NCI-H510A treated with DMSO at 0.1 percent for 48 hours (cell line): ENCODE measurements at regions not wholly inside any gene's neighbourhood (a gene's known extent, or its start where the extent isn't known, plus 50 kb on each side); places are given as distances from the start of the nearest gene placed in this dataset.

ENCODE experiments used
- DNase-seq: peaks from one replicate; lab custom pipeline; 2025; lab: John Stamatoyannopoulos, UW

DNA sequence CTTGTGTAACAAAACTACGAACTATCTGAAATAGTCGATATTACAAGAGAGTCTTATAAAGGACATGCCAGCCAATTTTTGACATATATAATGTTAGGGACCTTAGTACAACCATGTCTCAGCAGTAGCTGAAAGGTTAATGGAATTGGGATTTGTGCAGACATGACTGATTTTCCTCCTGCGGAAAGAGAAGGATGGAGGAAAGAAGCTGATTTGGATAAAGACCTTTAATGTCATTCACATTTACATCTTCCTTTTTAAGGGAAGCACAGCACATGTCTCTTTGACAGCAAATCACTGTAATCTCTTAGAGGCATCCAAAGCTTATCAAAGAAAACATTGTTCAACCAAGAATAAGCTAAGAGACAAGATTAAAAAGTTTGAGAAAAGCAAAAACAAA lies 1976.2 kb upstream of the IGFBP7 start:
- no peak for DNase-seq

DNA sequence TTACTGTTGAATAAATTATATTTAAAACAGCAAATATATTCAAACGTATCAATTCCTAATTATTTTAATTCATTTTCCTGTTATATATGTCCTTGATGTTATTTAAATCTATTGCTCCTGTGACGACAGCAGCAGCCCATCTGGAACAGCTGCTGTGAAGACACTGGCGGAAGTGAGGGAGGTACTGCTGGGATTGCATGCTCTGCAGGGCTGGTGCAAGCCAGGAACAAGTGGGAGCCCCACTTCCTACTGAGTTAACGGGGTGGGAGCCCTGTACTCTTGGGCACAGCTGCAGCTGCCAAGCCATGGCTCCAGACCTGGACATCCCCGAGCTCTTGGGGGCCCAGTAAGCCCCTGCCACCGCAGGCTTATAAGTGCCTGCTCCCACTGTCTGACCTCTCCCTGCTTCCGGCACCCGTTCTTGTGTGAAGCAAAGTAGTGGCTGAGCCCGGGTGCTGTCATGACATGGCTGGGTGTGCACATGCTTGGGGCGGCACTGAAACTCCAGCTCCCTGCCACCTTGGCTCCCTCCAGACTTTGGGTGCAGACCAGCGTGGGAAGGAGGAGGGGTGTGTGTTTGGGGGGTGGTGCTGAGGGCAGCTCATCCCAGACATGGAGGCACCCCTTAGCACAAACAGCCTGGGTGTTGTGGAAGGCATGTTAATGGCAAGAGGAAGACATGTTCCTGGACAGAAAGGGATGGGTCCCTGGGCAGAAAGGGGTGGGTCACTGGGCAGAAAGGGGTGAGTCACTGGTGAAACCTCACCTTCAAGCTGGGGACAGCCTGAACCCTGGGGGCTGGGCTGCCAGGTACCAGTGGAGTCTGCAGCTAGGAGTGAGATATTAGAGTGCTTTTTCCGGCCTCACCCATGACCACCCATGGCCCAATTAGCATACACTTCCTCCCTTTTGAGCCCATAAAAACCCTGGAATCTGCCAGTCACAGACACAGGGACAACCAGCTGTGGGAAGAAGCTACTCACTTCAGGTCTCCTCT lies 1981.3 kb upstream of the IGFBP7 start:
- no peak for DNase-seq

DNA sequence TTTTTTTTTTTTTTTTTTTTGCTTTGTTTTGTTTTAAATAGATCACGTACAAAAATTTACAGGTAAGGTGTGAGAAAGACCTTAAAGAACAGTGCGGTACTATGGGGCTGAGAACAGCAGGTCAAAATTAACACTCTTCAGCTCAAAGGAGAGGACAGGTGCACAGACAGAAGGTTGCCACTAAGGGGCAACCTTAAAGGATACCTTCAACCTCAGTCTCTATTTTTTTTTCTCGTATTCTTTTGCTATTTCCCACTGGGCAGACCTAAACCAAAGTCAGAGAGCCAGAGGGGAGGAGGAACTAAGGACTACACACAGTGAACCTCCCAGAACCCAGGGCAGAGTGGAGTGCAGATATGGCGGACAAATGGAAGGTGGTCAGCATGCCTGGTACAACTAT lies 1984.3 kb upstream of the IGFBP7 start:
- DNase-seq: no peak

DNA sequence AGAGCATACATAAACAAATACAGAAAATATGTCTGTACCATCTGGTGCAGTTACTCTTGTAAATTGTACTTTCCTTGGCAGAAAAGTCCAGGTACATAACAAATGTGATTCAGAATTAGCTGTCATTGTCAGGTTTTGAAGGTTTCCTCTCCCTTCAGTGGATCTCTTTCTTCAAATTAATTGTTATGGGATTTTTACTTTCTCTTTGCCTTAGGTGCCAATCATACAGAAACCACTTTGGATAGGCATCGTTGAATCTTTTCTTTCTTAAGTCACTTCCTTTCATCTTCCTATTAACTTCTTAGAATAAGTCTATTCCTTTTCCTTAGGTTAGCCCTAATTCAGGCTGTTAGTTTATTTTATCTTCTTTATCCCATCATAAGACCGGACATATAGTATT lies 1992.1 kb upstream of the IGFBP7 start:
- no peak for DNase-seq

DNA sequence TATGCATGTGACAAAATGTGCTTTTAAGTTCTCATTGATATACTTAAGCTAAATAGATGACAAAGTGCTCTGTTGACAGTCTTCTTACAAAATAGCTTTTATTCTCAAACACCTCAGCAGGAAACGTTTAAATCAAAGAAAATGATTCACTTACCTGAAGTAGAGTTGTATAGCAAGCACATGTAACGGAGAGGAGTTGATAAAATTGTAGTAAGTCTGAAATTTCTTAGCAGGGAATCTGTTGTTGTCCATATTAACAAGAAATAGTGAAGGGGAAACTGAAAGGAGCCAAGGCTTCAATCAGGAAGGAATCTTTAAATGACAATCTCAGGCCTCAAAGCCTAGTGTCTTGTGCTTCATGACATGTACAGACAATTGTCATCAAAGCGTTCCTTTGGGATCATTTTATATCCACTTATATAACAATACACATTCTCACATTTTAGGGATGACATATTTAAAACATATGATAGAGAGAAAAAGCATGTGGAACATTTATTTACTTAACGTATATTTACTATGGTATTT lies 2010.2 kb upstream of the IGFBP7 start:
- DNase-seq: no peak

DNA sequence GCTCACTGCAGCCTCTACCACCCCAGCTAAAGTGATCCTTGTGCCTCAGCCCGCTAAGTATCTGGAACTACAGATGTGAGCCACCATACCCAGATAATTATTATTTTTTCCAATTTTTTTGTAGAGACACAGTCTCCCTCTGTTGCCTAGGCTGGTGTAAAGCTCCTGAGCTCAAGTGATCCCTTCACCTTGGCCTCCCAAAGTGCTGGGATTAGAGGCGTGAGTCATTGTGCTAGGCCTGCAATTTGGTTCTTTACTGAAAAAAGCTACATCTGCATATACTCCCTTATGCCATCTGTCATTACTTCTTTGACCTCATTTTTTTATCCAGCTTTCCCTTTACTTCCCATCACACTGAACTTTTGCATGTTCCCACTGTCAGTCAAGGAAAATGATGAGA lies 2012.4 kb upstream of the IGFBP7 start:
- no peak for DNase-seq

DNA sequence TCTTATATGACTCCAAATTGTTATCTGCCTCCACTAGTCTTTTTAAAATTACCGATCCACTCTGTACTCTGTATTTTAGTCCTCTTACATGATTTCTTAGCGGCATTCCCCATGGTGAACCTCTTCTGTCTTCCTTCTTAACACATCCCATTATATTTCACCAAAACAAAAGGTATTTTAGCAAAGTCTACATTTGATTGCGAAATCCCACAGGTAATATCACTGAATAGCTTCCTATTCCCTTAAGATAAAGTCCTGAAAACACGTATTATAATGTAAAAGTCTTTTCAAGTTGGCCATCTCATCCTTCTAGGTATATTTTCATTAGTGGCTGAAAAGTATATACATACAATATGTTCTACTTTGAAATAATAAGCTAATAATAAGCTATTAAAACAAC lies 2016.0 kb upstream of the IGFBP7 start:
- no peak for DNase-seq

DNA sequence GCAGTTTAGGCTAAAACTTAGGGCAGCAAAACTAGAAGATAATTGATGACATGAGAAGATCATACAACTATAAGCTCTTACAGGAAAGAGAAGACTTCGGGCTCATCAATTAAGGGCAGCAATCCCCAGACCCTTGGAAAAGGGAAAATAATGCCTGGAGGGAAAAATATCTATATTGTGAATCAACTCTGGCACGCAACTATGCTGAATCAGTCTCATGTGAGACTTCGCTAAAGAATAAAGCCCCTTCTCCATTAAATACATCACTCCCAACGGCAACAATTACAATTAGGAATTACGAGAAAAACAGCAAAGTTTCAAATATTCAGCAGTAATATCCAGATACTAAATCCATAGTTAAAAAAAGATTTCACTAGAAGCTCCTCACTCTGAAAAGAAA lies 2016.8 kb upstream of the IGFBP7 start:
- no peak for DNase-seq

DNA sequence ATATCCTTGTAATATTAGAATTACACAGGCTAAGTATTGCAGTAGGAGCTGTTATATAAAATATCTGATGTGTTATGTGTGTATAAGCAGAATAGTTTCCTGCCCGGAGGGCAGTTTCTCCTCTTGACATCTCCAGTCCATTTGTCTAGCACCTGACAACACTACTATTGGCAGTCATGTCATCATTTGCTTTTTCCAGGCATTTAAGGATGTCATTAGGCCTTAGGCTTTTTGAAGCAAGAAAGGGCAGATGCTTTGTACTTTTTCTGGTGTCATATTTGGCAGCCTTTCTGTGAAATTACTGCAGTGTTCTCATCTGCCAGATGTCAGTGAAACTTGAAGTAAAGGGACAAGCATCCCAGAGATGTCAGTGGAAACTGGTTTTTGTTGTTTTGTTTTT lies 2017.6 kb upstream of the IGFBP7 start:
- no peak for DNase-seq

DNA sequence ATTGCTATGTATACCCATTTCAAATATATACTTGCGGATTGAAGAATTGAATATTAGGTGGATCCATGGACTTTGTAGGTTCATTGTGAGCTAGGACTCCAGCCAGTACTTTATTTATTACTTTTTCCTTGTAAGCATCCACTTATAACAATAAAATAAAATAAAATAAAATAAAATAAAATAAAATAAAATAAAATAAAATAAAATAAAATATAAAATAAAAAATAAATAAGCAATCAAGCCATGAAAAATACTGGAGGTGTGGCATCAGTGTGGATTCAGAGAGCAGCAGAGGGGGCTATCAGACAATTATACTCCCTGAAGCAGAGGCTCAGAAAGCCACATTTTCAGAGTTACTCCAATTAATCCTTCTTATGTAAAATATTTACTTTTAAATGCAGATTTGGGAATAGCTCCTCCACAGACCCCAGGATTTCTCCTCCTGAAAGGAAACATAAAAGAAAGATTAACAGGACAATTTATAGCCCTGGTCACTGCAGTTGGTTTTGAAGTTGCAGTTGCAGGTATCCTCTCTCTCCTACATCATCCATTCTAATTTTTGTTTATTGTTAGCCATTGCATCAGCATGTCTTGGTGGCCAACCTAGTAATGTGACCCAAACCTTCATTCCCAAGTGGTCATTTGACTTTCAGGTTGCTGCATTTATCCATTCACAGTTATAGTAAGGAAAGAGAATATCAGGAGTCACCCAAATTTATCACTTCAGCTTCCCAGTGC lies 2025.2 kb upstream of the IGFBP7 start:
- DNase-seq: no peak

DNA sequence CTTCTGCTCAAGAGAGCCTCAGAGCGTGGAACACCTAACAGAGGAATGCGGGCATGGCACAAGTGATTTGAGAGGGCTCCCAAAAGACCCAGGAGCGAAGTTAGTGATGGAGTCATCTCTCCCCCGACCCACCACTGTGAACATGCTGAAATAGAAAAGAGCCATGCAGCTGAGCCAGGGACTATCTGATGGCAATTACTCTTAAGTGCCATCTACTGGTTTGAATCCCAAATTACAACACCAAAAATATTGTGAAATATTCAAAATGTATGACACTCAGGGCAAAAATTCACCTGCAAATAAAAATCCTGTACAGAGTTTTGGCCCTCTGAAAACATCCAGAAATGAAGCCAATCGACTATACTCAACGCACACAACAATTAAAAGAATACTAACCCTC lies 2038.9 kb upstream of the ADGRL3 start:
- DNase-seq: no peak

DNA sequence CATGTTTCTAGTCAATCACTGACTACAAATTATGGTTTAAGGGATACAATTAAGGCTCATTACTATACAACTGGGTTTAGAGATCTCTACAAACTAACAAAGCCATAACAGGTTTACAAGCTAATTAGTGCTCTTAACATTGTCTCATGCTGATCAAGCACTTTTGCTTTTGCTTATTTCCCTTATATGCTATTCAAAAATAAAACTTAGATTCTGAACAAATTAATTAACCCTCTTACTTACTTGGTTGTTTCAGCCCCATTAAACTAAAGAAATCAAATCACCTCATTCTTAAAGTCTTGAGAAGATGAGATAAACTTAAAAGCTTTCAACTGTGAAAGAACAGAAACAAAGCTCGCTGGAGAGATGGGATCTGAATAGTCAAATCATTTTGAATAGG lies 2024.5 kb upstream of the ADGRL3 start:
- no peak for DNase-seq

DNA sequence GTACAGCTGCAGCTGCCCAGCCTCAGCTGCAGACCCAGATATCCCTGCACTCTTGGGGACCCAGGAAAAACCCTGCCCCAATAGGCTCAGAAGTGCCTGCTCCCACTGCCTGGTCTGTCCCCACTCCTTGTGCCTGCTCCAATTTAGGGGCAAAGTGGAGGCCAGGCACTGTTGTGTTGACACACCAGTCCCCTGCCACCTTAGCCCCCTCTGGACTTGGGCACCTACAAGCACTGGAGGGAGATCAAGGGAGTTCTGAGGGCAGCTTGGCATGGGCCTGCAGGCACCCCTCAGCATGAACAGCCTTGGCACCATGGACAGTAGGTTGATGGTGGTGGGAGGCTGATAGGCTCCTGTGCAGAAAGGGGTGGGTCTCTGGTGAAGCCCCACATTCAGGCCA lies 2020.8 kb upstream of the ADGRL3 start:
- DNase-seq: no peak

DNA sequence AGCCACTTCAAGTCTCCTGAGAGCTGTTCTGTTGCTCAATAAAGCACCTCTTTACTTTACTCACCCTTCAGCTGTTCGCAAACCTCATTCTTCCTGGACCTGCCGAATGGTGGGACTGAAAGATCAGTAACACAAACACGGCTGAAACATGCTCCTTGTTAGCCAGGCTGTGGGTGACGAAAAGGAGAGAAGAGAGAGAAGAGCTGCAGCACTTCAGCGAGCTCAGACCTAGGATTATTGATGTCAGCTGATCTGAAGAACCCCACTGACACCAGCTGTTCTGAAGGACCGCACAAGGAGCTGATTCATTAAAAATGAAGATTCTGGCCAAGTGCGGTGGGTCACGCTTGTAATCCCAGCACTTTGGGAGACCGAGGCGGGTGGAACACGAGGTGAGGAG lies 2020.0 kb upstream of the ADGRL3 start:
- peak; percentile 41 for DNase-seq

DNA sequence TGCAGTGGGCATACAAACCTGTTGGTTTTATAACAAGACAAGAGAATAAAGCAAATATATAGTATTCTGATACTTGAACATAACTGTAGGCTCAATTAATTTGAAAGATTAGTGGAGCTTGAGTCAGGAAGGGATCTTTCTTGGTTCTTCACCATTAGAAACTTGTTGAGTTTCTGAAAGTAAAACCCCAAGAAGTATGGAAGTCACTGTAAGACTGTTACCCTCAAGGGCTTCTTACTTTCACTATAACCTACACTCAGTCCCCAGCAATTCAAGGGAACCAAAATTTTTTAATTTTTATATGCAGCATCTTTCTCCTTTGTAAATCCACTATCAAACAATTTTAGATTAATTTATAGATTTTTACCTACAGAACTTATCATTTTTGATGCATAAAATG lies 2019.2 kb upstream of the ADGRL3 start:
- no peak for DNase-seq

DNA sequence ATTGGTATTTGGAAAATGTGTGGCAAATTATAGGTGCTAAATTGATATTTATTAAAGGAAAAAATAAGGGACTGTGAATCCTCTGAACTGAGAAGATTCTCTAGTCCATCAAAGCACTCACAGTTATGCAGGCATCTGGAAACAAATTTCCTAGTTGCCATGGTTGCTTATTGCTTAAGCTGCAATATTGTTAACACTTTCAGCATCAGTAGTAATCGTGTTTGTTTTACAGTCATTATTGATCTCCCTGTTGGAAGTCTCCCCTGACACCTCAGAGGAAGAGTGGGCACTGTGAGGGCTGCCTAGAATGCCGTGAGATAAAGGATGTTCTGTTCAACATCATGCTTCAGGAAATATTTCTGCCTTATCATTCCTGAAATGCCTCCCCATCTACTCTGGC lies 2004.3 kb upstream of the ADGRL3 start:
- DNase-seq: no peak

DNA sequence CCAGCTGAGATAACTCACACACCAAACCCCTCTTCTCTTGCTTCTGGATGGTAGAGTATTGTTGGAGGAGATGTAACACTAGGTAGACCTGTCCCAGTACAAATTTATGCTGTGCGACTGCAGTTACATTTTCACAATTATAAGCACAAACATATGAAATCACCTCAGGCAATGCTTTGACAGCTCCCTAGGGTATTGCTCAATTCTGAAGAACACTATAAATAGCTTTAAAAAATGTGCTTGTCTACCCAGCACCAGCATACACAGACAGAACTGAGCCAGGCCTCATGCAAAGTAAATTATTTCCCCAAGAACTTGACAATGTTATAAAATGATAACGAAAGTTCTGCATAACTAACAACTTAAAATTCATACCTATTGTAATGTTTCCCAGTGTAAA lies 1999.1 kb upstream of the ADGRL3 start:
- no peak for DNase-seq

DNA sequence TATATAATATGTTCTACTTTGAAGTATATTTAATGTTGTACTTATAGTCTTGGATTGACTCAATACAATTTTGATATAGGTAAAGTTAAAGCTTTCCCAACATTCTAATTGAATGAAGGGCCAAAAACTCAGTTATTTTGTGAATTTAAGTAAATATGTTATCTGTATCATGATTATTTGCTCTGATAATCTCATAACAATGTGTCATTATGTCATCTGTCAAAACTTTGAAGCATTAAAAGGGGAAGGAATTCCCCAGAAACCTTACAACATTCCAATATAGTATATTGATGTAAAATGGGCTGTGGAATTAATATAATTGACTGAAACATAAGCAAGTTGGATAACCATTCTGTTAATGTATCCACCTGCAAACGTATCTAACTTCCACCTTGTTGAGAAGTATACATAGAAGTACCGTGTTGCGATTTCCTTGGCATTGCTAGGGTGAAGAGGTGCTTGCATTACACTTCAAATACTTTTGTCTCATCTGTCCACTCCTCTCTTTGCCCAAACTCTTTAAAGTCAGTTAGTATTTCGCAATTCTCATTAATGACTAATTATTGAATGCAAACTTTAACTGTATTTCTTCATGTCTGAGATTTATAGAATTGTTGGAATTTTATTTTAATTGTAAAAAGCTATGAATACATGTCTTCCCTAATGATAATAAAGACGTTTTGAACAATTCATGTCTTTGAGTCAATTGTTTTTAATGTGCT lies 1982.1 kb upstream of the ADGRL3 start:
- no peak for DNase-seq

DNA sequence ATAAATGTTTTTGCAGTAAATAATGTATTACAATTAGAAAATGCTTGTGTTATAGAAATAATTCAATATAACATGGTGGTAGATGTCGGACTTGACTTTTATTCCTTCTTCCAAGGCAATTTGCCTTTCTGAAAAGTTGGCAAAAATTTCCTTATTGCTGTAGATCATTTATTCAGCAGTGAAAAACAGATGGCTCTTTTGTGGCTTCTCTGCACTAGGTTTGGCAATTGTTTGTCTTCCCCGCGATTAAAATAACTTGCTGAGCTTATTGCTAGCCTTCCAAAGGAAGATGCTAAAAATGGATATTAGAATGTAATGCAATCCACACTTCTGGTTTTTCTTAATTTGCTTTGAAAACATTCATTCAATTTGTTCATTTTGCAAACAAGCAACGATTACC lies 1977.9 kb upstream of the ADGRL3 start:
- DNase-seq: no peak

DNA sequence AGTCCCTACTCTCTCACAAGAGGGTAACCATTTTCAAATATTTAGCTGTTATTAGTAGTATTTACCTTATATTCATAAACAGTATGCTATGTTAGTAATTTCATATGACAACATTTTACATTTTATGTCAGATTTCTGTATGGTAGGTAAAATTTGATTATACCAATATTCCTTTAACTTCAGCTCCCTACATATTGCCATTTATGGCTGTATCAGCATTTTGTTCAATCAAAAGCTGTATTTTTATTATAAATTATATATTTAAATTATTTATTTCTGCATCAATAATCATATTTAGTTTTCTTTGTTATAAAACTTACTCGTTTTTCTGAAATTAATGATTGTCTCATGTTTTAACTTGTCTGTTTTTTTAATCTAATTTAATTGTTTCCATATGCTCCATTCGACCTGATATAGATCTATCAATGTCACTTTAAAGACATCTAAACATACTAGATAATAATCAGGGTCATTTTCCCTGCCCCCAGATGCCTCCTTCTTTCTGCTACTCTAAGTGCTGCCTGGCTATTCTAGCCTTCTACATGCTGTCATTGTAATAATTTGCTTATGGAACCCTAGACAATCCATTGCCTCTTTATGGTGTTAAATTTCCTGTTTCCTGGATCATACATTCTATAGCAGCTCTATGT lies 1976.7 kb upstream of the ADGRL3 start:
- DNase-seq: peak; percentile 21

DNA sequence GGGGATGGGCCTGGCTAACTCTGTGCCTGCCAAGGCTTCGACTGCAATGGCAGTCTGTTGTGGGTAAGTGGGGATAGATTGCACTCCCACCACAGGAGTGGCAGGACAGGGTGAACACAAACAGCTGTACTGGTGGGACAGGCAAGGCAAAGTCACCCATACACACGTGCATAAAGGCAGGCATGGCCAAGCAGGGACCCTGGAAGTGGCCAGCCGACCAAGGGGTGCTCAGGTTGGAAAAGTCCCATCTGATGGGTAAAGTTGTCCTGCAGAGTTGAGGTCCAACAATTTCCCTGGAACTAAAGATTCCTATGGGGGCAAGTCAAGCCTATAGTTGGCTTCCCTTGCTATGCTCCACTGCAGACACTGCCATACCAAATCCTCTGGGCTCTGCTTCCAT lies 1961.9 kb upstream of the ADGRL3 start:
- no peak for DNase-seq

DNA sequence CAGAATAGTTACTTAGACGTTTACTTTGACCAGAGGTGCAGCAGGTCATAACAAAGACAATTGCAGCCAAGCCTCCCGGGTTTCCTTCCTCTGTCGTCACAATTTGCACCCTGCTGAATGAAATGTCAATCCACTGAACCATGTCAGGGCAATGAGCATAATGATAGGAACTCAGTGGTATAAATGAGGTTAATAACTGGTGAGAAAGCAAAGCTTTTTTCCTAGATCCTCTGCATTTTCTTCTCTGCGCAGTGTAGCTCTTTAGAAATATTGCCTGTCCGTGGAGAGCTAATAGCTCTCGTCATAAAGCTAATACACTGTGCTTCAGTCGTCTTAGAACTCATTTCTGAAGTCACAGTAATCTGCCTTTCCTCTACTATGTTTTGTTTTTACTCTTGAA lies 1960.1 kb upstream of the ADGRL3 start:
- no peak for DNase-seq
